Heart right ventricle (tissue), 16 donors: ENCODE measurements at regions not wholly inside any gene's neighbourhood (a gene's known extent, or its start where the extent isn't known, plus 50 kb on each side); places are given as distances from the start of the nearest gene placed in this dataset.

Experiments
- ATAC-seq, 8 donors: fragments of 200-7000 bp; cut with Tn5 transposase; one replicate each; pipeline ENCODE4 v1.9.1; 2020; ENCODE audit warnings: mild to moderate bottlenecking in 8 of 8, moderate library complexity in 8 of 8, moderate number of reproducible peaks in 1 of 8
- DNase-seq, 2 donors: peaks; one replicate each; pipeline ENCODE4 v3.0.0-alpha.2; 2020
- H3K27ac ChIP-seq, 10 donors: fragments of 200-600 bp; sonication (generic) in 2 of 10; one replicate each; pipeline versions ENCODE4 v1.5.0 to v1.8.0; 2020 to 2022; ENCODE audit warnings: mild to moderate bottlenecking in 3 of 10
- H3K27me3 ChIP-seq, 7 donors: fragments of 200-600 bp; one replicate each; pipeline ENCODE4 v1.8.0; 2021 to 2022; ENCODE audit warnings: mild to moderate bottlenecking in 2 of 7
- H3K36me3 ChIP-seq, 9 donors: fragments of 200-600 bp; sonication (generic) in 1 of 9; one replicate each; pipeline versions ENCODE4 v1.5.0 to v1.8.0; 2020 to 2022; ENCODE audit warnings: mild to moderate bottlenecking in 2 of 9
- H3K4me1 ChIP-seq, 9 donors: fragments of 200-600 bp; sonication (generic) in 1 of 9; one replicate each; pipeline versions ENCODE4 v1.5.0 to v1.8.0; 2020 to 2022; ENCODE audit warnings: mild to moderate bottlenecking in 4 of 9
- H3K4me3 ChIP-seq, 10 donors: fragments of 200-600 bp; sonication (generic) in 2 of 10; one replicate each; pipeline versions ENCODE4 v1.5.0 to v1.8.0; 2020 to 2022; ENCODE audit warnings: mild to moderate bottlenecking in 7 of 10, moderate library complexity in 2 of 10
- H3K9me3 ChIP-seq, 11 donors: fragments of 200-600 bp in 10 of 11; sonication (generic) in 2 of 11; one replicate each; pipeline versions ENCODE4 v1.5.0 to v1.8.0; 2013 to 2022; ENCODE audit warnings: mild to moderate bottlenecking in 2 of 11, control low read depth in 1 of 11, moderate library complexity in 1 of 11
- WGBS, 2 donors: extraction: QIAGEN DNeasy Blood & Tissue Kit; methylation state at CpG; one replicate each; pipeline ENCODE4 v1.1.7; 2013; ENCODE audit warnings: inconsistent platforms in 1 of 2; 5-methylcytosine and 5-hydroxymethylcytosine counted together
- intact Hi-C, 10 donors: fragments of 100-400 bp; cut with DNase I; formaldehyde crosslinking; loops; one replicate each; pipeline versions ENCODE4 v1.11.1 to v1.14.2; 2022
- TF ChIP-seq, protein P1 (sequence below), 9 donors: fragments of 200-600 bp; sonication (generic) in 2 of 9; IDR thresholded peaks; one replicate each; pipeline versions ENCODE4 v1.5.0 to v1.8.0; 2021 to 2022; ENCODE audit warnings: antibody characterized with exemption in 9 of 9, mild to moderate bottlenecking in 5 of 9, moderate library complexity in 1 of 9
- donor health status: Arrhythmogenic right ventricular cardiomyopathy.
- donor health status: ischemic (EF 13 %, LVEDD 7.1; RV severe dilation, severe dysfunction).
- donor health status: healthy with polysubstance abuse.
- donor health status: DM: no; HTN: yes; CAD: no.
- donor health status: DM: no; HTN: no; CAD: no.
- donor health status: ischemic (EF 25% LVEDD 6.9; RV normal size, moderate dysfunction).
- donor health status: ischemic (EF 25% LVEDD 5.7; RV mildly dilated, moderate dysfunction).
- donor health status: healthy.
- donor health status: DM: yes; HTN: yes; CAD: no.
- donor health status: Ischemic cardiomyopathy.
- donor health status: ischemic (EF 35%, LVEDD 5.7; RV mildly dilated, moderate dysfunction).
- donor health status: nonischemic (EF 11% LVEDD 7.7; RV severe dilation, severe dysfunction).
- donor health status: DM: yes; HTN: yes; CAD: no.
- donor health status: PGD.
- donor health status: ischemic (EF 29% LVEDD 5.4; RV normal size, mild dysfunction).
- donor health status: nonischemic (EF 23%, LVEDD 6.1; RV moderate dilation, normal function).

DNA sequence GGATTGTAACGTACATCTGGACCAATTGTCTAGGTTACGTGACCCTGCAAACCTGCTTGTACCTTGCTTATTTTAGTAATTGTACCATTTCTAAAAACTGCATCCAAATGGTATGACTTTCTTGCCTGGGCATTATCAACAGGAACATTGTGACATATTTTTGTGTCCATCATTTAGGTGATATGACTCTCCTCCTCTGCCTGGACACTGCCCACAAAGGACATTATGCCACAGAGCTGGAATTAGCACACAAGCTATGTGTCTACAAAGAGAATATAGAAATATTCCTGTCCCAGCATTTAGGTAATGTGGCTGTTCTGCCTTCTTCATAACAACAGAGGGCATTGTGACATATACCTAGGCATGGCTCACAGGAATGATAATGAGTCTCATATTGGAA is 1153.7 kb upstream of the AMELY start:
- H3K9me3 ChIP-seq: no peaks in the 10 kb centered on the region
- no peaks in the 10 kb centered on the region for H3K36me3 ChIP-seq
- DNase-seq: no peak
- no peak overlapping the region for H3K4me3 ChIP-seq
- intact Hi-C loops: no loop called here
- TF ChIP-seq, protein P1, sequence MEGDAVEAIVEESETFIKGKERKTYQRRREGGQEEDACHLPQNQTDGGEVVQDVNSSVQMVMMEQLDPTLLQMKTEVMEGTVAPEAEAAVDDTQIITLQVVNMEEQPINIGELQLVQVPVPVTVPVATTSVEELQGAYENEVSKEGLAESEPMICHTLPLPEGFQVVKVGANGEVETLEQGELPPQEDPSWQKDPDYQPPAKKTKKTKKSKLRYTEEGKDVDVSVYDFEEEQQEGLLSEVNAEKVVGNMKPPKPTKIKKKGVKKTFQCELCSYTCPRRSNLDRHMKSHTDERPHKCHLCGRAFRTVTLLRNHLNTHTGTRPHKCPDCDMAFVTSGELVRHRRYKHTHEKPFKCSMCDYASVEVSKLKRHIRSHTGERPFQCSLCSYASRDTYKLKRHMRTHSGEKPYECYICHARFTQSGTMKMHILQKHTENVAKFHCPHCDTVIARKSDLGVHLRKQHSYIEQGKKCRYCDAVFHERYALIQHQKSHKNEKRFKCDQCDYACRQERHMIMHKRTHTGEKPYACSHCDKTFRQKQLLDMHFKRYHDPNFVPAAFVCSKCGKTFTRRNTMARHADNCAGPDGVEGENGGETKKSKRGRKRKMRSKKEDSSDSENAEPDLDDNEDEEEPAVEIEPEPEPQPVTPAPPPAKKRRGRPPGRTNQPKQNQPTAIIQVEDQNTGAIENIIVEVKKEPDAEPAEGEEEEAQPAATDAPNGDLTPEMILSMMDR (IDR thresholded peaks at IDR 0.05): no peak
- ATAC-seq: peak in 1 of 8 donors; percentile 88
- no peaks in the 10 kb centered on the region for H3K27me3 ChIP-seq
- H3K4me1 ChIP-seq: no peaks in the 10 kb centered on the region
- no peak overlapping the region for H3K27ac ChIP-seq
- 57 to 58% methylated on average over 2 of the region's 2 CpGs for WGBS, 2 donors

DNA sequence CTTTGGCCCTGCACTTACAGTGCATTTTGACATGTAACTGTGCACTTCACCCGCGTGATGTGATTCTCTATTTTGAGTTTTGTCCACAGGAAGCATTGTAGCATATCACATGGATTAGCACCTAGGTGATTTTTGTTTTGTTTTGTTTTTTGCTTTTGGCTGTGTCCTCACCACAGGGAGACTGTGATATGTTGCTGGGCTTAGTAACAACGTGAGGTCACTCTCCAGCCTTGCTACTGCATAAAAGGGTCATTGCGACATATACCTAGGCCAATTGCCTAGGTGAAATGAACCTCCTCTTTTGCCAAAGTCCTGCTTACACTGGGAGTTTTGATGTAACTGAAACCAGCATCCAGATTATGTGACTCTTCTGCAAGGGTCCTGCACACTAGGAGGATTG is 1152.9 kb upstream of the AMELY start:
- peak in 4 of 8 donors; percentile 42 to 96 (median 81) for ATAC-seq
- Histone ChIP-seq H3K4me1 (no peaks in the 10 kb centered on the region), H3K27ac (no peak overlapping the region), H3K4me3 (no peak overlapping the region), H3K27me3 (no peaks in the 10 kb centered on the region), H3K36me3 (no peaks in the 10 kb centered on the region), H3K9me3 (no peaks in the 10 kb centered on the region)
- TF ChIP-seq, protein P1 (IDR thresholded peaks at IDR 0.05): no peak
- WGBS, 2 donors: 62 to 73% methylated on average over 4 of the region's 4 CpGs
- intact Hi-C loops: no loop called here
- peak in 1 of 2 donors; percentile 3 for DNase-seq

DNA sequence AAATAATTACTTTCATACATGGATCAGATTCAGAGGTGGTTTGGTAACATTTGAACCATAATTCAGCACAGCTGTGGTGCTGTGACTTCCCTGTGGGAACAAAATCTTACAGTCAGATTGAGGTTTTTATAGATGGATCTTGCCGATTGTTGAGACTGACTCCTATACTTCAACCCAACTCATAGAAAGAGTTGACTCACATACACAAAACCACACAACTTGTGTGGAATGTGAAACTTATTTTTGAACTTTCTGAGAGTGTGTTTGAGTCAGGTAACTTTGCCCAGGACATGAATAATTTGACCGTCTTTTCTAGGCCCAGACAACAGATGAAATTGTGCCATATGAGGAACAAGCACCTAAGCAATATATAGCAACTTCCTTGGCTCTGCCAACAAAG is 1152.4 kb upstream of the AMELY start:
- 92 to 94% methylated on average over 2 of the region's 2 CpGs for WGBS, 2 donors
- Histone ChIP-seq H3K4me1 (no peaks in the 10 kb centered on the region), H3K9me3 (no peaks in the 10 kb centered on the region), H3K36me3 (no peaks in the 10 kb centered on the region), H3K27ac (no peak overlapping the region), H3K27me3 (no peaks in the 10 kb centered on the region), H3K4me3 (no peak overlapping the region)
- DNase-seq (no peak), ATAC-seq (no peak)
- intact Hi-C loops: no loop called here
- TF ChIP-seq, protein P1 (IDR thresholded peaks at IDR 0.05): no peak

DNA sequence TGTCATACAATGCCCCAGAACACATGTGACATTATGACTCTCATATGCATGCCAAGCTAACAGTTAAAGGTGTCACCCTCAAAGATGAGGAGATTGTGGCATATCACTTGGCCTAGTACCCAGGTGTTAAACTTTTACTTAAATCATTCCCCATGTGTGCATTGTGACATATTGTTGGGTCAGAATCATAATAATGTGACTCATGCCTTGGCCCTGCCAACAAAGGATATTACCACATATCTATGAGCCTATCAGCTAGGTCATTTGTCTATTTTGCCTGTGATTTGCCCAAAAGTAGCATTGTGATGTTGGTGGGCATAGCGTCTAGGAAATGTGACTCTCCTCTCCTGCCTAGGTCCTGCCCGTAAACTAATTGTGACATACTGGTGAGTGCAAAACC is 1147.1 kb upstream of the AMELY start:
- Histone ChIP-seq H3K4me3 (no peak overlapping the region), H3K9me3 (no peaks in the 10 kb centered on the region), H3K36me3 (no peaks in the 10 kb centered on the region), H3K4me1 (no peaks in the 10 kb centered on the region), H3K27me3 (no peaks in the 10 kb centered on the region), H3K27ac (no peak overlapping the region)
- no peak for DNase-seq
- WGBS, 2 donors: 98 to 100% methylated on average over 2 of the region's 2 CpGs
- ATAC-seq: no peak
- intact Hi-C loops: no loop called here
- TF ChIP-seq, protein P1 (IDR thresholded peaks at IDR 0.05): no peak

DNA sequence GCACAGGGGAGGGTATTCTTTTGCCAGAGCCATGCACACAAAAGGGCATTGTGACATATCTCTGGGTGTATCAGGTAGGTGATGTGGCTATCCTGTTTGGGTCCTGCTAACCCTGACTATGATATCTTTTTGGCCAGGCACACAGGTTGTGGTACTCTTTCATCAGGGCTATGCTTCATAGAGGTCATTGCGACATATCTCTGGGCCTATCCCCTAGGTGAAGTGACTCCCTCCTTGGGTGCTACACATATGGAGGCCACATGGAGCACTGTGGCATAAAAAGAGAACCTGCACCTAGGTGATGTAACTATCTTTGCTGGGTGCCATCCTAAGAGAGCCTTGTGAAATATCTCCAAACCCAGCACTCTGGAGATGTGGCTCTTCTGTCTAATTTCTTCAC is 1139.8 kb upstream of the AMELY start:
- H3K4me1 ChIP-seq: no peaks in the 10 kb centered on the region
- DNase-seq: no peak
- no peaks in the 10 kb centered on the region for H3K36me3 ChIP-seq
- H3K4me3 ChIP-seq: no peak overlapping the region
- 93 to 100% methylated on average over 1 of the region's 1 CpG for WGBS, 2 donors
- TF ChIP-seq, protein P1 (IDR thresholded peaks at IDR 0.05): no peak
- intact Hi-C loops: no loop called here
- H3K27ac ChIP-seq: no peak overlapping the region
- no peaks in the 10 kb centered on the region for H3K9me3 ChIP-seq
- ATAC-seq: no peak
- no peaks in the 10 kb centered on the region for H3K27me3 ChIP-seq
